Esophagus squamous epithelium (tissue), 5 donors: ENCODE measurements at regions not wholly inside any gene's neighbourhood (a gene's known extent, or its start where the extent isn't known, plus 50 kb on each side); places are given as distances from the start of the nearest gene placed in this dataset.

Source experiments
- DNase-seq: peaks from one replicate; lab custom pipeline; 2025; lab: John Stamatoyannopoulos, UW
- H3K27ac ChIP-seq, 4 donors: fragments of 200-600 bp; sonication (generic); one replicate each; pipeline ENCODE4 v1.5.1; 2016 to 2019; ENCODE audit warnings: mild to moderate bottlenecking in 1 of 4
- H3K27me3 ChIP-seq, 4 donors: fragments of 200-600 bp; sonication (generic); 1 replicate in 3 of 4; 2 replicates in 1 of 4; pipeline versions ENCODE4 v1.5.1 to v1.6.0; 2017 to 2021; ENCODE audit warnings: antibody characterized with exemption in 1 of 4
- H3K36me3 ChIP-seq, 3 donors: fragments of 200-600 bp; sonication (generic); one replicate each; pipeline ENCODE4 v1.5.1; 2016 to 2019
- H3K4me1 ChIP-seq, 3 donors: fragments of 200-600 bp; sonication (generic); one replicate each; pipeline ENCODE4 v1.5.1; 2017 to 2019
- H3K4me3 ChIP-seq, 4 donors: fragments of 200-600 bp; sonication (generic); 1 replicate in 3 of 4; 2 replicates in 1 of 4; pipeline ENCODE4 v1.5.1; 2016 to 2019; ENCODE audit warnings: mild to moderate bottlenecking in 2 of 4, moderate library complexity in 1 of 4
- H3K9me3 ChIP-seq, 3 donors: fragments of 200-600 bp; sonication (generic); one replicate each; pipeline ENCODE4 v1.5.1; 2016 to 2019
- POLR2A ChIP-seq, 4 donors: fragments of 450-650 bp; IDR thresholded peaks; one replicate each; pipeline ENCODE4 v1.6.1; 2017; ENCODE audit warnings: antibody characterized with exemption in 4 of 4, mild to moderate bottlenecking in 4 of 4, moderate library complexity in 3 of 4
- WGBS, 2 donors: methylation state at CpG; one replicate each; pipeline ENCODE4 v1.1.5; 2018; 5-methylcytosine and 5-hydroxymethylcytosine counted together
- intact Hi-C: fragments of 100-400 bp; cut with DNase I; formaldehyde crosslinking; loops from one replicate; pipeline ENCODE4 v1.15.0; 2022
- TF ChIP-seq, protein P1 (sequence below), 6 experiments: fragments of 450-650 bp in 4 of 6; fragments of 200-600 bp in 2 of 6; sonication (generic) in 2 of 6; IDR thresholded peaks; one replicate each; pipeline ENCODE4 v1.5.1; 2016 to 2019; ENCODE audit warnings: antibody characterized with exemption in 6 of 6, mild to moderate bottlenecking in 4 of 6, moderate library complexity in 4 of 6
- donor health status: DM: yes; HTN: yes; CAD: no.

GRCh38 chr4:126047114-126047513 is 732.4 kb downstream of the FAT4 start:
- DNase-seq, result no peak
- 67 to 73% methylated on average over 1 of the region's 1 CpG for whole genome bisulfite sequencing, 2 donors
- H3K9me3 ChIP-seq, result no peaks in the 10 kb centered on the region

DNA sequence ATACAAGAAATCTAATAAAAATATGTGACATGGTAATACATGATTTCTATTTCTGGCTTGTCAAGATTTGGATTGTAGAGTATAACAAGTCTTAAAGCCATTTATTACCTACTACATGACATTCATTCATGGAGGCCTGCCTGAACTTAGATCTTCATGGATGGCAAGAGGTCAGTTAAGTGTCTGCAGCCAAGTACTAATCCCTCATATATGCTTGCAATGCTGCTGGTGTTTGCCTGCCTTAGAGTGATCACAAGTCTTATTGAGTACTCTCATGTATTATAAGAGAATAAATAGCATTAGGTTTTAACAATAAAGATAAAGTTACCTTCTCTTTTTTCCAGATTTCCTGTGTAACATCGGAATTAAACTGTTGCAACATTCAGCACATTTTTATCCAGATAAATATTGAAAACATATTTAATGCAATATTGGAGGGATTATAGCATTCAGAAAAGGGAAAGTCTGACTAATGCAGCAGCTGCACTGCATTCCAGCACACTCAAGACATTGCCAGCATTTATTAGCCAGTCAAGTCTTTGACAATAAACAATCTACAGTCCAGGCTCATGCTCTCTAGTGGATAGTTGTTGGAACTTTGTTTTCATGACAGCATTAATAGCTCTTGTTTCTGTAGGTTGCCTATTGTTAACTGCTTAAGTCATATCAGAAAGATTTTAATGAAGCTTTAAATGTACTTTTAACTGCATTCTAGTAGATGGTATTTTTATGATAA is 737.1 kb downstream of the FAT4 start:
- H3K9me3 ChIP-seq, result no peaks in the 10 kb centered on the region
- TF ChIP-seq, protein P1, sequence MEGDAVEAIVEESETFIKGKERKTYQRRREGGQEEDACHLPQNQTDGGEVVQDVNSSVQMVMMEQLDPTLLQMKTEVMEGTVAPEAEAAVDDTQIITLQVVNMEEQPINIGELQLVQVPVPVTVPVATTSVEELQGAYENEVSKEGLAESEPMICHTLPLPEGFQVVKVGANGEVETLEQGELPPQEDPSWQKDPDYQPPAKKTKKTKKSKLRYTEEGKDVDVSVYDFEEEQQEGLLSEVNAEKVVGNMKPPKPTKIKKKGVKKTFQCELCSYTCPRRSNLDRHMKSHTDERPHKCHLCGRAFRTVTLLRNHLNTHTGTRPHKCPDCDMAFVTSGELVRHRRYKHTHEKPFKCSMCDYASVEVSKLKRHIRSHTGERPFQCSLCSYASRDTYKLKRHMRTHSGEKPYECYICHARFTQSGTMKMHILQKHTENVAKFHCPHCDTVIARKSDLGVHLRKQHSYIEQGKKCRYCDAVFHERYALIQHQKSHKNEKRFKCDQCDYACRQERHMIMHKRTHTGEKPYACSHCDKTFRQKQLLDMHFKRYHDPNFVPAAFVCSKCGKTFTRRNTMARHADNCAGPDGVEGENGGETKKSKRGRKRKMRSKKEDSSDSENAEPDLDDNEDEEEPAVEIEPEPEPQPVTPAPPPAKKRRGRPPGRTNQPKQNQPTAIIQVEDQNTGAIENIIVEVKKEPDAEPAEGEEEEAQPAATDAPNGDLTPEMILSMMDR (IDR thresholded peaks at IDR 0.05), result peak in 1 of 6 experiments; percentile 30
- no peak for TF ChIP-seq POLR2A (IDR thresholded peaks at IDR 0.05)
- no peaks in the 10 kb centered on the region for H3K36me3 ChIP-seq
- peaks cover 0 to 18% (median 0%) of the 10 kb centered on the region in 3 donors for H3K4me1 ChIP-seq
- H3K4me3 ChIP-seq, result no peak overlapping the region
- 20 to 29% methylated on average over 1 of the region's 1 CpG for WGBS, 2 donors
- no peaks in the 10 kb centered on the region for H3K27me3 ChIP-seq
- no peak for DNase-seq
- H3K27ac ChIP-seq, result no peak overlapping the region
- intact Hi-C loops, result no loop called here

More at GRCh38 chr4:126047114-126047513, 732.4 kb downstream of the FAT4 start:
- intact Hi-C loops, result no loop called here
- H3K4me3 ChIP-seq, result no peak overlapping the region
- H3K27ac ChIP-seq, result no peak overlapping the region
- peaks cover 0 to 10% (median 0%) of the 10 kb centered on the region in 3 donors for H3K4me1 ChIP-seq
- no peaks in the 10 kb centered on the region for H3K36me3 ChIP-seq
- TF ChIP-seq, protein P1 (IDR thresholded peaks at IDR 0.05), result no peak
- TF ChIP-seq POLR2A (IDR thresholded peaks at IDR 0.05), result no peak
- no peaks in the 10 kb centered on the region for H3K27me3 ChIP-seq

GRCh38 chr4:126056116-126056650 is 741.4 kb downstream of the FAT4 start:
- WGBS, 2 donors, result 45 to 57% methylated on average over 2 of the region's 2 CpGs
- H3K27me3 ChIP-seq, result no peaks in the 10 kb centered on the region
- no peaks in the 10 kb centered on the region for H3K9me3 ChIP-seq
- peaks cover 0 to 17% (median 0%) of the 10 kb centered on the region in 3 donors for H3K4me1 ChIP-seq
- DNase-seq, result no peak
- intact Hi-C loops, result no loop called here
- H3K36me3 ChIP-seq, result no peaks in the 10 kb centered on the region
- no peak overlapping the region for H3K4me3 ChIP-seq
- TF ChIP-seq POLR2A (IDR thresholded peaks at IDR 0.05), result no peak
- H3K27ac ChIP-seq, result no peak overlapping the region

DNA sequence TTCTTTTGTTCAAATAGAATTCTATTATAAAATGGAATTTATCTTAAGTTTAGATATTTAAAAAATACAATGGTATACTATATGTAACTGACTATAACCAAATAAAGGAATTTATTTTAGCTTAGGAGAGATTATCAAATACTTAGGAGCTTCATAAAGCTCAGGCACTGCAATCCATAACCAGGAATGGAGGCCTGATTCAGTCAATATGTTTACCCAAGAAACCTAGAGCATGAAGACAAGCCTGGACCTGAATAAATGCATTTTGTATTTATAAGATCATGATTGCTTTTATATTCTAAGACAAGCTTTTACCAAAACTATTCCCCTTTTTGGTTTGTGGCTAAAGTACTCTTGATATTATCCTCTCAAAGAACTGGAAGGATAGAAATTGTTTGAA is 742.6 kb downstream of the FAT4 start:
- Histone ChIP-seq H3K4me1 (peaks cover 0 to 5% (median 0%) of the 10 kb centered on the region in 3 donors), H3K27ac (no peak overlapping the region), H3K4me3 (no peak overlapping the region), H3K27me3 (no peaks in the 10 kb centered on the region), H3K9me3 (no peaks in the 10 kb centered on the region), H3K36me3 (no peaks in the 10 kb centered on the region)
- DNase-seq, result no peak
- TF ChIP-seq, protein P1 (IDR thresholded peaks at IDR 0.05), result no peak
- TF ChIP-seq POLR2A (IDR thresholded peaks at IDR 0.05), result no peak
- intact Hi-C loops, result no loop called here

DNA sequence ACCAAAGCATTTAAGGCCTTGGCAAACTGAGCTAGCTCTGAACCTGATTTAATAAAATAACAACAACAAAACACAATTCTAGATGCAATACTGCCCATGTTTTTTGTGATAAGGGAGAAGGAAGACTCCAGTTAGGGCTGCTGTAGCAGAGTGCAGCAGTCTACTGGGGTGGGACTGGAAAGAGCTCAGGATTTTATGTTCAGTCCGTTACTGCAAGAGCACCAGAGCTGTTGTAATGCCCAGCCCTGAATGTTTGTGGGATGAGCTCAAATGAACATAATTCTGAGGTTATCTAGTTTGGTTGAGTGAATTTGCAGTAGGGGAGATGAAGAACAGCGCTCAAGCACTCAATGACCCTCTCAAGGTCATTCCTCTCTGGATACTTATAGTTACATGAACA is 743.8 kb downstream of the FAT4 start:
- Histone ChIP-seq H3K4me3 (no peak overlapping the region), H3K36me3 (no peaks in the 10 kb centered on the region), H3K27me3 (no peaks in the 10 kb centered on the region), H3K9me3 (no peaks in the 10 kb centered on the region), H3K27ac (no peak overlapping the region), H3K4me1 (no peaks in the 10 kb centered on the region)
- DNase-seq, result no peak
- WGBS, 2 donors, result 83 to 84% methylated on average over 2 of the region's 2 CpGs
- intact Hi-C loops, result no loop called here
- no peak for TF ChIP-seq POLR2A (IDR thresholded peaks at IDR 0.05)
- TF ChIP-seq, protein P1 (IDR thresholded peaks at IDR 0.05), result no peak
